OCI-LY1 (cell line): ENCODE measurements at regions not wholly inside any gene's neighbourhood (a gene's known extent, or its start where the extent isn't known, plus 50 kb on each side); places are given as distances from the start of the nearest gene placed in this dataset.

Source experiments
- H2AFZ ChIP-seq: fragments of 200-600 bp; sonication (generic), shearing (Covaris generic); 2 replicates; pipeline ENCODE4 v1.6.0; 2014; ENCODE audit warnings: antibody characterized with exemption, mild to moderate bottlenecking, low read length
- H3F3A ChIP-seq: fragments of 200-600 bp; sonication (generic), shearing (Covaris generic); 2 replicates; pipeline ENCODE4 v1.6.0; 2014; ENCODE audit warnings: mild to moderate bottlenecking, antibody characterized with exemption, low read length, moderate library complexity; ENCODE audit not compliant: insufficient read depth
- H3K27ac ChIP-seq: fragments of 200-600 bp; sonication (generic); 2 replicates; pipeline ENCODE4 v1.5.1; 2014; ENCODE audit warnings: low read length, mixed run types, mild to moderate bottlenecking, low read depth; ENCODE audit not compliant: poor library complexity, severe bottlenecking
- H3K27me3 ChIP-seq: fragments of 200-600 bp; sonication (generic); 2 replicates; pipeline ENCODE4 v1.6.0; 2014; ENCODE audit warnings: antibody characterized with exemption, mild to moderate bottlenecking, low read length, moderate library complexity; ENCODE audit not compliant: insufficient read depth
- H3K36me3 ChIP-seq: fragments of 200-600 bp; sonication (generic); 2 replicates; pipeline ENCODE4 v1.6.1; 2014; ENCODE audit warnings: mild to moderate bottlenecking, antibody characterized with exemption, low read length, moderate library complexity, mixed read lengths; ENCODE audit not compliant: insufficient read depth
- H3K4me1 ChIP-seq: fragments of 200-600 bp; sonication (generic); 2 replicates; pipeline ENCODE4 v1.5.1; 2014; ENCODE audit warnings: mild to moderate bottlenecking, low read length, moderate library complexity; ENCODE audit not compliant: insufficient read depth, severe bottlenecking
- H3K4me2 ChIP-seq: fragments of 200-600 bp; sonication (generic), shearing (Covaris generic); 2 replicates; pipeline ENCODE4 v1.6.1; 2014; ENCODE audit warnings: low read length
- H3K4me3 ChIP-seq: fragments of 200-600 bp; sonication (generic); 2 replicates; pipeline ENCODE4 v1.5.1; 2014; ENCODE audit warnings: low read length, low read depth, mild to moderate bottlenecking, mixed read lengths; ENCODE audit not compliant: poor library complexity, severe bottlenecking
- H3K79me2 ChIP-seq: fragments of 200-600 bp; shearing (Covaris generic); 2 replicates; pipeline ENCODE4 v1.6.1; 2016; ENCODE audit warnings: mixed run types, low read length, mixed read lengths; ENCODE audit not compliant: insufficient read depth
- H3K9ac ChIP-seq: fragments of 200-600 bp; sonication (generic), shearing (Covaris generic); 2 replicates; pipeline ENCODE4 v1.6.1; 2014; ENCODE audit warnings: mild to moderate bottlenecking, low read length, mixed read lengths
- H3K9me2 ChIP-seq: fragments of 200-600 bp; sonication (generic), shearing (Covaris generic); 2 replicates; pipeline ENCODE4 v1.6.1; 2014; ENCODE audit warnings: low read depth, mild to moderate bottlenecking, low read length, mixed read lengths
- H3K9me3 ChIP-seq: fragments of 200-600 bp; shearing (Covaris generic); 2 replicates; pipeline ENCODE4 v1.6.1; 2014; ENCODE audit warnings: low read length, mixed read lengths
- H4K20me1 ChIP-seq: fragments of 200-600 bp; sonication (generic), shearing (Covaris generic); 2 replicates; pipeline ENCODE4 v1.6.0; 2016; ENCODE audit warnings: mild to moderate bottlenecking, low read length; ENCODE audit not compliant: insufficient read depth
- CTCF ChIP-seq: fragments of 200-600 bp; sonication (generic), shearing (Covaris generic); IDR thresholded peaks from 2 replicates; pipeline ENCODE4 v1.5.1; 2017; ENCODE audit warnings: mild to moderate bottlenecking, antibody characterized with exemption, low read length, moderate library complexity, mixed read lengths
- EZH2 ChIP-seq: fragments of 200-600 bp; sonication (generic), shearing (Covaris generic); IDR thresholded peaks from 2 replicates; pipeline ENCODE4 v1.8.0; 2017; ENCODE audit warnings: borderline replicate concordance, mixed run types, mild to moderate bottlenecking, antibody characterized with exemption, low read length, moderate library complexity, mixed read lengths

GRCh38 chr3:104402902-104403301 lies 963.8 kb upstream of the ALCAM start:
- Histone ChIP-seq H3K4me2 (no peak overlapping the region), H3F3A (no peaks in the 10 kb centered on the region), H3K9me3 (no peaks in the 10 kb centered on the region), H3K4me3 (no peak overlapping the region), H2AFZ (no peak overlapping the region), H3K27me3 (no peaks in the 10 kb centered on the region), H4K20me1 (no peaks in the 10 kb centered on the region), H3K79me2 (no peaks in the 10 kb centered on the region), H3K27ac (no peak overlapping the region), H3K36me3 (no peaks in the 10 kb centered on the region), H3K9me2 (no peaks in the 10 kb centered on the region), H3K4me1 (no peaks in the 10 kb centered on the region), H3K9ac (no peak overlapping the region)
- TF ChIP-seq EZH2 = no peak

GRCh38 chr3:104411757-104412156 lies 955.0 kb upstream of the ALCAM start:
- TF ChIP-seq CTCF = no peak
- no peak overlapping the region for H3K9ac ChIP-seq

GRCh38 chr3:104412608-104413580 lies 953.8 kb upstream of the ALCAM start:
- no peak for TF ChIP-seq EZH2
- TF ChIP-seq CTCF = no peak
- Histone ChIP-seq H3K4me3 (no peak overlapping the region), H3K9me3 (no peaks in the 10 kb centered on the region), H3K36me3 (no peaks in the 10 kb centered on the region), H3K9ac (no peak overlapping the region), H3K4me2 (no peak overlapping the region), H3K79me2 (no peaks in the 10 kb centered on the region), H4K20me1 (no peaks in the 10 kb centered on the region), H3F3A (no peaks in the 10 kb centered on the region), H3K4me1 (no peaks in the 10 kb centered on the region), H3K27ac (no peak overlapping the region), H3K27me3 (no peaks in the 10 kb centered on the region), H3K9me2 (no peaks in the 10 kb centered on the region), H2AFZ (no peak overlapping the region)

More at GRCh38 chr3:104411757-104412156, 955.0 kb upstream of the ALCAM start:
- Histone ChIP-seq H3K36me3 (no peaks in the 10 kb centered on the region), H3K4me2 (no peak overlapping the region), H3K27me3 (no peaks in the 10 kb centered on the region), H3F3A (no peaks in the 10 kb centered on the region), H2AFZ (no peak overlapping the region), H3K4me3 (no peak overlapping the region), H4K20me1 (no peaks in the 10 kb centered on the region), H3K79me2 (no peaks in the 10 kb centered on the region), H3K9me3 (no peaks in the 10 kb centered on the region), H3K27ac (no peak overlapping the region), H3K4me1 (no peaks in the 10 kb centered on the region), H3K9me2 (no peaks in the 10 kb centered on the region)
